ENCODE measurements at regions not wholly inside any gene's neighbourhood (a gene's known extent, or its start where the extent isn't known, plus 50 kb on each side); places are given as distances from the start of the nearest gene placed in this dataset.

- Histone ChIP-seq H3K4me3 (no peak overlapping the region), H2AFZ (ENCODE audit: control insufficient read depth, low read depth, low read length) (no peak overlapping the region), H3K4me2 (ENCODE audit: control insufficient read depth, insufficient read depth) (no peak overlapping the region), H3K4me1 (ENCODE audit: control insufficient read depth, insufficient read depth, low read length) (no peaks in the 10 kb centered on the region), H4K20me1 (ENCODE audit: control insufficient read depth, insufficient read depth) (no peaks in the 10 kb centered on the region), H3K9me3 (replicated peaks; ENCODE audit: control insufficient read depth, insufficient read depth, low read length) (no peaks in the 10 kb centered on the region), H3K27me3 (replicated peaks in 1 of 2; ENCODE audit: control insufficient read depth in 2 of 2, insufficient read depth in 2 of 2, low read length in 1 of 2) (no peaks in the 10 kb centered on the region), H3K27ac (ENCODE audit: control insufficient read depth, insufficient read depth) (no peak overlapping the region), H3K36me3 (ENCODE audit: control insufficient read depth in 2 of 2, insufficient read depth in 2 of 2, low read length in 1 of 2) (no peaks in the 10 kb centered on the region), H3K79me2 (ENCODE audit: control insufficient read depth, insufficient read depth, low read length) (no peaks in the 10 kb centered on the region), H3K9ac (ENCODE audit: control insufficient read depth, insufficient read depth, low read length) (no peak overlapping the region)
- BruUV-seq (replicated peaks), result no TSS peak
- ATAC-seq (no peak), FAIRE-seq (no peak), DNase-seq (ENCODE audit: low read depth, low spot score) (no peak)
- POLR2A ChIA-PET, result no interaction called here
- intact Hi-C loops (cut with micrococcal nuclease; ENCODE audit: unreplicated experiment), result no loop called here
- TF ChIP-seq KDM1A (IDR thresholded peaks at IDR 0.05; ENCODE audit: borderline replicate concordance) (no peak), YBX1 (IDR thresholded peaks at IDR 0.05) (no peak), ZNF687 (IDR thresholded peaks at IDR 0.05) (no peak), ZBTB11 (CRISPR knock-in tag; IDR thresholded peaks at IDR 0.05) (no peak), GATAD2B (conservative IDR thresholded peaks at IDR 0.05; ENCODE audit: low read depth) (no peak), TARDBP (IDR thresholded peaks at IDR 0.05; ENCODE audit: borderline replicate concordance) (no peak), TCF3 (IDR thresholded peaks at IDR 0.05; ENCODE audit: borderline replicate concordance, insufficient read depth, low read depth, low read length) (no peak), CEBPB (IDR thresholded peaks at IDR 0.05; ENCODE audit: borderline replicate concordance in 1 of 2, low read depth in 2 of 2, low read length in 2 of 2) (no peak), MEF2B (IDR thresholded peaks at IDR 0.05; ENCODE audit: partially characterized antibody, poor library complexity, severe bottlenecking) (no peak)
- WGBS (ENCODE audit: insufficient coverage, insufficient replicate concordance, low lambda C conversion rate, missing lambda C conversion rate), result 14% methylated on average over 3 of the region's 3 CpGs
- in situ Hi-C loops (cut with MboI), result no loop called here
- RAD21 ChIA-PET (ENCODE audit: unreplicated experiment), result no interaction called here
- CTCF ChIA-PET, result no interaction called here
- SMC1A ChIA-PET (ENCODE audit: uncharacterized antibody, unreplicated experiment), result no interaction called here
Observed at GRCh38 chr17:33615861-33616260, 322.8 kb upstream of the ASIC2 start.

Data from GM12878 (cell line).